ENCODE measurements at regions not wholly inside any gene's neighbourhood (a gene's known extent, or its start where the extent isn't known, plus 50 kb on each side); places are given as distances from the start of the nearest gene placed in this dataset.

- intact Hi-C loops (cut with DNase I; ENCODE audit: low total_unique reads): no loop called here
- H3K4me3 ChIP-seq (ENCODE audit: low read depth, poor library complexity, severe bottlenecking): no peak overlapping the region
- TF ChIP-seq CTCF (IDR thresholded peaks at IDR 0.05): no peak
- no peak for TF ChIP-seq POLR2A (IDR thresholded peaks at IDR 0.05)
- DNase-seq (ENCODE audit: low spot score in 2 of 2): no peak
- 26 to 34% methylated on average over 11 of the region's 11 CpGs for WGBS, 2 donors
These were observed 339.8 kb downstream of the PRDM2 start for GRCh38 chr1:14039582-14040430.

DNA sequence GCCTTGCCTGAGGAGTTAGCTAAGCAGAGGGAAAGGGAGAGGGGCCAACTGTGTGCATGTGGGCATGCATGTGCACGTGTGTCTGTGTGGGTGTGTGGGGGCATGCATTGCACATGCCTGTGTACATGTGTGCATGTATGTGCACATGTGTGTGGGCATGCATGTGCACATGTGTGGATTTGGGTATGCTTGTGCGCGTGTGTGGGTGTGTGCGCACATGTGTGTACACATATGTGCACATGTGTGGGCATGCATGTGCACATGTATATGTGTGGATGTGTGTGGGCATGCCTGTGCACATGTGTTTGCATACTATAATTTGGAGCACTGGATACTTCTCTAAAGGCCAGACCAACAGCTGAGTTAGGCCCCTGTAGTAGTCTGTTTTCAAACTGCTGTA lies 350.0 kb downstream of the PRDM2 start:
- H3K4me3 ChIP-seq (ENCODE audit: low read depth, poor library complexity, severe bottlenecking): no peak overlapping the region
- TF ChIP-seq CTCF (IDR thresholded peaks at IDR 0.05): no peak
- TF ChIP-seq POLR2A (IDR thresholded peaks at IDR 0.05): no peak
- DNase-seq (ENCODE audit: low spot score in 2 of 2): no peak
- intact Hi-C loops (cut with DNase I; ENCODE audit: low total_unique reads): no loop called here
- WGBS, 2 donors: 59 to 72% methylated on average over 4 of the region's 4 CpGs

DNA sequence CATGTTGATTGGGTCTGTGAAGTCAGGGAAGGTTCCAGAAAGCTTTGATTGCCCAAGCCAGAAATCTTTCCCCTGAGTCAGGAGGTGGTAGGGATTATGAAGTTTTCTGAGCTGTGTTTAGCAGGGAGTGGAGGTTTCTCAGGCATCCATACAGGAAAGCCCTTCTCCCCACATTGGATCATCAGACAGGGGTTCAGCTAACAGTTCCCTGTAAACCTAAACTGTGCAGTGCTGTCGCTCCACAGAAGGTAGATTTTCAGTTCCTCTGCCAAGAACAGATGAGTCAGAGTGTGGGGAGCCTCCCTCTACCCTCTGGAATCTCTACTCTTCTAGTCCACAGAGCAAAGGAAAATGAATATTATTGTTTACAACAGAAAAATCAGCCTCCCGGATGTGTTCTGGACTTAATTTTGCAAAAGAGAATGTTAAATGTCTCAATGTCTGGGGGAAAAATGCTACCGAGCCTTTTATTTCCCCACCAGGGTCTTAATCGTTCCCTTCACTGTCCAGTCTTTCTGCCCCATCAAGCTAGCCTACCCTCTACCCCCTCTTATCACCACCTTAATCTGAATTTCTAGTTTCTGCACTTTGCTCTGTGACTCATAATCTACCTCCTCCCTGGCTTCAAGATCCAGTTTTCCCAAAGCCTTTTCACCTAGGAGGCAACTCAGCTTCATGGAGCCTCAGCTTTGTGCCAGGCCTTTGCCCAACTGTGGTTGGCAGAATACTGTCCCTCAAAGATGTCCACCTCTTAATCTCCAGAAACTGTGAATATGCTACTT lies 355.6 kb downstream of the PRDM2 start:
- no peak for TF ChIP-seq CTCF (IDR thresholded peaks at IDR 0.05)
- TF ChIP-seq POLR2A (IDR thresholded peaks at IDR 0.05): no peak
- no peak overlapping the region for H3K4me3 ChIP-seq (ENCODE audit: low read depth, poor library complexity, severe bottlenecking)
- intact Hi-C loops (cut with DNase I; ENCODE audit: low total_unique reads): no loop called here
- DNase-seq (ENCODE audit: low spot score in 2 of 2): peak in 1 of 2 donors; percentile 20
- 24 to 32% methylated on average over 4 of the region's 4 CpGs for WGBS, 2 donors

DNA sequence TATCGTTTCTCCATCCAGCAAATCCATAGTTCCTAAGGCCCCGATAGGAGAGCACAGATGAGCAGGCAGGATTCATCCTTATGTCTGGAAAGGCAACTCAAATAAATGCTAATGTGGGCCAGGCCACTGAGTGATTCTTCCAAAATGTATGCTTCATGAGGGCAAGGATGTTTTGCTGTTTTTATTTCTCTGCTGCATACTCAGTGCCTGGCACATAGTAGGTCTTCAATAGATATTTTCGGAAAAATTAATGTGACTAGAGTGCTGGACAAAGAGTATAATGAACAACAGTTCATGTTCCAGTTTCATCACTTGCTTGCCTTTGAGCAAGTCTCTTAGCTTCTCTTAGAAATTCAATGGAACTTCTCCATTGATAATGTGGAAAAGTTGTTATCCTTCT lies 357.7 kb downstream of the PRDM2 start:
- intact Hi-C loops (cut with DNase I; ENCODE audit: low total_unique reads): no loop called here
- no peak overlapping the region for H3K4me3 ChIP-seq (ENCODE audit: low read depth, poor library complexity, severe bottlenecking)
- DNase-seq (ENCODE audit: low spot score in 2 of 2): no peak
- WGBS, 2 donors: 92 to 95% methylated on average over 3 of the region's 3 CpGs
- no peak for TF ChIP-seq POLR2A (IDR thresholded peaks at IDR 0.05)
- TF ChIP-seq CTCF (IDR thresholded peaks at IDR 0.05): no peak

DNA sequence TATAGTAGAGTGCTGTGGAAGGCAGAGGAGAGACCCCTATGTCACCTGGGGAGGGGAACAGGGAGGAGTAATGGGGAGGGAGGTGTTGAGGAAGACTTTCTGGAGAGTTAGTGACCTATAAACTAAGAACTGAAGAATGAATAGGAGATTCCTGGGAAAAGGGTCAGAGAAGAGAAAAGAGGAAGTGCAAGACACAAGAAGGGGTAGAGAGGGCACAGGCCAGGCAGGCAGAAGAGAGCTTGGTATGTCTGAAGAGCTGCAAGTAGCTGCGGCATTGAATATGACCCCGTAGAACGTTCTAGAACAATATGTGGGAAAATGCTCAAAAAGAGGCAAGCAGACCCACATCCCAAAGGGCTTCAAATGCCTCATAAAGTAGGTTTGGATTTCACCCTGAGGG lies 361.2 kb downstream of the PRDM2 start:
- DNase-seq (ENCODE audit: low spot score in 2 of 2): no peak
- 91 to 97% methylated on average over 3 of the region's 3 CpGs for WGBS, 2 donors
- H3K4me3 ChIP-seq (ENCODE audit: low read depth, poor library complexity, severe bottlenecking): no peak overlapping the region
- TF ChIP-seq CTCF (IDR thresholded peaks at IDR 0.05) (no peak), POLR2A (IDR thresholded peaks at IDR 0.05) (no peak)
- intact Hi-C loops (cut with DNase I; ENCODE audit: low total_unique reads): no loop called here

Measured in lower leg skin (tissue), 4 donors.